HCT116 (cell line): ENCODE measurements at regions not wholly inside any gene's neighbourhood (a gene's known extent, or its start where the extent isn't known, plus 50 kb on each side); places are given as distances from the start of the nearest gene placed in this dataset.

Source experiments
- ATAC-seq: fragments of 200-7000 bp; cut with Tn5 transposase; 2 replicates; pipeline ENCODE4 v1.9.1; 2020; ENCODE audit warnings: mild to moderate bottlenecking, moderate library complexity
- BruUV-seq: library from RNA; stranded (reverse); fragments of 400-500 nt; replicated peaks from 2 replicates; lab custom pipeline; 2021; lab: Mats Ljungman, UMichigan
- CTCF ChIA-PET: fragments of 300-600 bp; sonication (Branson Sonifier 250); formaldehyde crosslinking; loops from one replicate; lab custom pipeline; 2021; ENCODE audit warnings: antibody characterized with exemption; lab: Charles Lee
- POLR2A ChIA-PET: fragments of 300-600, 350-600 bp; sonication (Branson Sonifier 250); formaldehyde crosslinking; loops from one replicate; lab custom pipeline; 2021; ENCODE audit warnings: antibody characterized with exemption; lab: Charles Lee
- RAD21 ChIA-PET, 2 experiments: fragments of 300-600 bp; sonication (Branson Sonifier 250); formaldehyde crosslinking; loops; one replicate each; lab custom pipeline; 2023; ENCODE audit warnings: low total read pairs in 2 of 2; ENCODE audit not compliant: uncharacterized antibody in 2 of 2, unreplicated experiment in 2 of 2, low non-redundant PET in 1 of 2; lab: Charles Lee
- DNase-seq: peaks from one replicate; pipeline ENCODE4 v3.0.0-alpha.2; 2010; ENCODE audit warnings: low read depth, low spot score
- H2AFZ ChIP-seq: fragments of 200-600 bp; shearing (Covaris generic), sonication (generic); 2 replicates; pipeline ENCODE4 v1.6.1; 2017; ENCODE audit warnings: low read depth, mixed run types, mixed read lengths, antibody characterized with exemption, low read length; ENCODE audit not compliant: poor library complexity, severe bottlenecking
- H3K27ac ChIP-seq: 2 replicates; pipeline ENCODE4 v1.5.1; 2012; ENCODE audit warnings: low read depth, low read length
- H3K27me3 ChIP-seq: fragments of 200-600 bp; sonication (generic); 2 replicates; pipeline ENCODE4 v1.6.1; 2016; ENCODE audit warnings: mixed run types, low read length, mixed read lengths; ENCODE audit not compliant: insufficient read depth
- H3K36me3 ChIP-seq, 2 experiments: fragments of 200-500 bp in 1 of 2; fragments of 200-600 bp in 1 of 2; sonication (Bioruptor generic) in 1 of 2; sonication (generic) in 1 of 2; 2 replicates each; pipeline versions ENCODE4 v1.5.1 to v1.6.1; 2014 to 2016; ENCODE audit warnings: low read length in 2 of 2, inconsistent platforms in 1 of 2, mixed read lengths in 1 of 2, mixed run types in 1 of 2; ENCODE audit not compliant: insufficient read depth in 2 of 2, control insufficient read depth in 1 of 2
- H3K4me1 ChIP-seq, 2 experiments: fragments of 200-600 bp in 1 of 2; sonication (generic) in 1 of 2; 2 replicates each; pipeline versions ENCODE4 v1.5.1 to v1.6.1; 2012 to 2017; ENCODE audit warnings: low read length in 2 of 2, inconsistent platforms in 1 of 2, mild to moderate bottlenecking in 1 of 2, mixed read lengths in 1 of 2, mixed run types in 1 of 2, moderate library complexity in 1 of 2; ENCODE audit not compliant: insufficient read depth in 2 of 2, control insufficient read depth in 1 of 2
- H3K4me2 ChIP-seq: fragments of 200-600 bp; sonication (generic); 2 replicates; pipeline ENCODE4 v1.6.1; 2017; ENCODE audit warnings: mixed run types, low read length, mixed read lengths
- H3K4me3 ChIP-seq, 2 experiments: fragments of 200-600 bp in 1 of 2; sonication (generic) in 1 of 2; replicated peaks in 1 of 2; 2 replicates each; pipeline ENCODE4 v1.5.1; 2011 to 2016; ENCODE audit warnings: low read length in 2 of 2, control low read depth in 1 of 2, low read depth in 1 of 2, mild to moderate bottlenecking in 1 of 2, mixed read lengths in 1 of 2, mixed run types in 1 of 2
- H3K79me2 ChIP-seq: fragments of 200-600 bp; sonication (generic); 2 replicates; pipeline ENCODE4 v1.6.1; 2017; ENCODE audit warnings: mild to moderate bottlenecking, mixed run types, low read length, moderate library complexity, mixed read lengths; ENCODE audit not compliant: insufficient read depth
- H3K9ac ChIP-seq: fragments of 200-600 bp; sonication (generic); 2 replicates; pipeline ENCODE4 v1.6.1; 2016; ENCODE audit warnings: low read length, mixed read lengths
- H3K9me2 ChIP-seq: fragments of 200-600 bp; sonication (generic), shearing (Covaris generic); 2 replicates; pipeline ENCODE4 v1.6.1; 2017; ENCODE audit warnings: mixed run types, mild to moderate bottlenecking, moderate library complexity; ENCODE audit not compliant: insufficient read depth
- H3K9me3 ChIP-seq, 2 experiments: fragments of 200-500 bp in 1 of 2; fragments of 200-600 bp in 1 of 2; sonication (Bioruptor generic) in 1 of 2; sonication (generic) in 1 of 2; 2 replicates each; pipeline ENCODE4 v1.6.1; 2014 to 2017; ENCODE audit warnings: low read length in 2 of 2, mixed read lengths in 2 of 2, inconsistent platforms in 1 of 2, low read depth in 1 of 2, mild to moderate bottlenecking in 1 of 2, mixed run types in 1 of 2, moderate library complexity in 1 of 2; ENCODE audit not compliant: control insufficient read depth in 1 of 2, insufficient read depth in 1 of 2
- H4K20me1 ChIP-seq: fragments of 200-600 bp; sonication (generic), shearing (Covaris generic); 2 replicates; pipeline ENCODE4 v1.6.1; 2017; ENCODE audit warnings: mixed run types, mild to moderate bottlenecking, moderate library complexity; ENCODE audit not compliant: insufficient read depth
- CBX3 ChIP-seq: IDR thresholded peaks from 2 replicates; pipeline ENCODE4 v1.6.1; 2012; ENCODE audit warnings: low read depth
- EGR1 ChIP-seq: IDR thresholded peaks from 2 replicates; pipeline ENCODE4 v1.6.1; 2012; ENCODE audit warnings: low read depth
- EZH2phosphoT487 ChIP-seq: fragments of 200-600 bp; IDR thresholded peaks from 2 replicates; pipeline ENCODE4 v1.6.1; 2018; ENCODE audit warnings: antibody characterized with exemption, borderline replicate concordance
- FOSL1 ChIP-seq: IDR thresholded peaks from 2 replicates; pipeline ENCODE4 v1.6.1; 2012; ENCODE audit warnings: low read depth
- JUND ChIP-seq: IDR thresholded peaks from 2 replicates; pipeline ENCODE4 v1.6.1; 2012
- SIN3A ChIP-seq: IDR thresholded peaks from 2 replicates; pipeline ENCODE4 v1.6.1; 2012; ENCODE audit warnings: low read depth
- SP1 ChIP-seq: IDR thresholded peaks from 2 replicates; pipeline ENCODE4 v1.6.1; 2012; ENCODE audit warnings: low read depth
- SRF ChIP-seq: IDR thresholded peaks from 2 replicates; pipeline ENCODE4 v1.6.1; 2012; ENCODE audit warnings: low read depth
- YY1 ChIP-seq: IDR thresholded peaks from 2 replicates; pipeline ENCODE4 v1.6.1; 2011; ENCODE audit warnings: low read length, low read depth, moderate library complexity, mild to moderate bottlenecking; ENCODE audit not compliant: insufficient replicate concordance; ENCODE audit errors: extremely low read depth
- intact Hi-C: fragments of 100-400 bp; cut with micrococcal nuclease; formaldehyde crosslinking; loops from 2 replicates; pipeline ENCODE4 v1.10.0; 2022
- TF ChIP-seq, protein P1 (sequence below): IDR thresholded peaks from 2 replicates; pipeline ENCODE4 v1.6.1; 2012
- TF ChIP-seq, protein P2 (sequence below): IDR thresholded peaks from 2 replicates; pipeline ENCODE4 v1.6.1; 2012

DNA sequence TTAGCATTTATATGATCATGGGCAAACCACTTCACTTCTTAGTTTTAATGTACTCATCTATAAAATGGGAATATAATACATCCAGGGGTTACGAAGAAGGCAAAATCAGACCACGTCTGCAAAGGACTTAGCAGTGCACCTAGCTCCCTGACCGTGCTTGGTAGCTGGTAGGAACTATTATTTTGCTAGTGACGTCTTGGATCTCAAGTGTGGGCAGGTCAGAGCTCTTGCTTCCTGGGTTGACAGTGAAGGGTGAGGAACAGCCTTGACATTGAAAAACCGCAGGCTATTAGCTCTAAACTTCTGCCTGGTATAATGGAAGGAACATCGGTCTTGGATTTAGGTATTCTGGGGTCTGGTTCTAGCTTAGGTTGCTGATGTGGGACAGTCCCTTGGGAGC, 89.3 kb upstream of the MED13L start:
- ChIA-PET RAD21 (no interaction called here), POLR2A (interaction anchor here (0.8 to 1.1 kb wide), 2 partner anchors 18 to 139 kb away, joined by 3 to 4 read pairs; no protein-coding TSS in a partner anchor), CTCF (no interaction called here)
- ATAC-seq, result no peak
- H3K4me3 ChIP-seq, result no peak overlapping the region
- no peak overlapping the region for H3K9ac ChIP-seq
- H3K4me2 ChIP-seq, result no peak overlapping the region
- no peak overlapping the region for H2AFZ ChIP-seq
- H3K36me3 ChIP-seq, result no peaks in the 10 kb centered on the region
- H3K27me3 ChIP-seq, result no peaks in the 10 kb centered on the region
- intact Hi-C loops, result no loop called here
- no TSS peak for BruUV-seq
- TF ChIP-seq YY1, result no peak
- TF ChIP-seq, protein P1, sequence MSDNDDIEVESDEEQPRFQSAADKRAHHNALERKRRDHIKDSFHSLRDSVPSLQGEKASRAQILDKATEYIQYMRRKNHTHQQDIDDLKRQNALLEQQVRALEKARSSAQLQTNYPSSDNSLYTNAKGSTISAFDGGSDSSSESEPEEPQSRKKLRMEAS, result no peak
- TF ChIP-seq FOSL1, result no peak
- no peak for TF ChIP-seq EGR1
- TF ChIP-seq, protein P2, sequence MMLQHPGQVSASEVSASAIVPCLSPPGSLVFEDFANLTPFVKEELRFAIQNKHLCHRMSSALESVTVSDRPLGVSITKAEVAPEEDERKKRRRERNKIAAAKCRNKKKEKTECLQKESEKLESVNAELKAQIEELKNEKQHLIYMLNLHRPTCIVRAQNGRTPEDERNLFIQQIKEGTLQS, result no peak
- no peak for TF ChIP-seq EZH2phosphoT487
- TF ChIP-seq SRF, result no peak
- no peak for TF ChIP-seq CBX3
- TF ChIP-seq SP1, result no peak
- no peak for TF ChIP-seq SIN3A
- no peak for TF ChIP-seq JUND
- H3K27ac ChIP-seq, result no peak overlapping the region
- no peaks in the 10 kb centered on the region for H4K20me1 ChIP-seq
- H3K79me2 ChIP-seq, result no peaks in the 10 kb centered on the region
- no peak for DNase-seq
- H3K4me1 ChIP-seq, result peaks cover 14 to 21% of the 10 kb centered on the region in 2 experiments
- H3K9me2 ChIP-seq, result no peaks in the 10 kb centered on the region
- H3K9me3 ChIP-seq, result no peaks in the 10 kb centered on the region
